HG03039 (cell line): ENCODE measurements at regions not wholly inside any gene's neighbourhood (a gene's known extent, or its start where the extent isn't known, plus 50 kb on each side); places are given as distances from the start of the nearest gene placed in this dataset.
"Not testable (repeated sequence)": the region's sequence is repeated elsewhere in the genome, so short reads cannot be mapped to it uniquely, and the experiment has no call there.

ENCODE experiments used
- ATAC-seq: cut with Tn5 transposase; IDR thresholded peaks from one replicate; pipeline ENCODE4 v1.9.1; 2021; ENCODE audit warnings: mild to moderate bottlenecking, moderate library complexity; ENCODE audit not compliant: unreplicated experiment

DNA sequence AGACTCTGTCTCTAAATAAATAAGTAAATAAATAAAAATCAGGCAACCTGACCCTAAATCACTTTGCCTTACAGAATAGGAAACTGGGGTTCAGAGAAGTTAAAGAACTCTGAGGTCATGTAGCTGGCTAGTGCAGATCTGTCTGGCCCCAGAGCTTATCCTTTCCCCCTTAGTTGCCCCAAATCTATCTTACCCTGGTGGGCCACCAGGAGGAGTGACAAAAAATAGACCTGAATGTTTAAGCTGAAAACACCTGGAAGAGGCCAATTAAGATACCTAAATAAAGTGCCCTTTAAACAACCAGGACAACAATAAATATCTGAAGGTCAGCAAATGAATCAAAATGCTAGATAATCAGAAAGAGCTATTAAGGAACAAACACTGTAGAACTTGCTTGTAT lies 59.7 kb downstream of the TEX35 start:
- ATAC-seq: no peak

DNA sequence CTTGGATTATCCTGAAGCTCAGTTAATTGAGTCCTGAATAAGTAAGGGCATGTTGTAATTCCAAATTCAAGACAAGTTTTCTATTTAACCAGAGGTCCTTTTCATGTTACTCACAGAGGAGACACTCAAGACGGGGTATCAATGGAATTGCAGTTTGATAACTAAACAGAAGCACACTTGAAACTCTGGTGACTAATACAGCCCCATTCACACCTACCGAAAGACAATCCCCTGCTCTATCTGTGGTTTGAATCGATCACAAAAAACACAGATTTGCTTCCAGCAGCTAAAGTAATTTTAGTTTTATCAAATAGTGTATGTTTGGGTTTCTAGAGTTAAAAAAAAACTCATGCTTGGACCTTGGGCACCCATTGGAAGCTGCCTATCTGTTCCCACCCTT lies 60.4 kb downstream of the TEX35 start:
- ATAC-seq: peak; percentile 65

DNA sequence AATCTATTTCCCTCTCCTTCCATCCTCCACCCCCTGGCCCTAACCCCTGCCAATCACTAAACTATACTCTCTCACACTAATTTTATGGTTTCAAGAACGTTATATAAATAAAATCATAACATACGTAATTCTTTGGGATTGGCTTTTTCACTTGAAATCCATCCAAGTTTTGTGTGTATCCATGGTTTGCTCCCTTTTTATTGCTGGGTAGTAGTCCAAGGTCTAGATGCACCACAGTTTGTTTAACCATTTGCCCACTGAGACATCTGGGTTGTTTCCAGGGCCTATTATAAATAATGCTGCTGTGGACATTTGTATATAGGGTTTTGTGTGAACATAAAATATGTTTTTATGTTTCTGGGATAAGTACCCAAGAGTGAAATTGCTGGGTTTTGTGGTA lies 61.4 kb downstream of the TEX35 start:
- ATAC-seq: no peak

DNA sequence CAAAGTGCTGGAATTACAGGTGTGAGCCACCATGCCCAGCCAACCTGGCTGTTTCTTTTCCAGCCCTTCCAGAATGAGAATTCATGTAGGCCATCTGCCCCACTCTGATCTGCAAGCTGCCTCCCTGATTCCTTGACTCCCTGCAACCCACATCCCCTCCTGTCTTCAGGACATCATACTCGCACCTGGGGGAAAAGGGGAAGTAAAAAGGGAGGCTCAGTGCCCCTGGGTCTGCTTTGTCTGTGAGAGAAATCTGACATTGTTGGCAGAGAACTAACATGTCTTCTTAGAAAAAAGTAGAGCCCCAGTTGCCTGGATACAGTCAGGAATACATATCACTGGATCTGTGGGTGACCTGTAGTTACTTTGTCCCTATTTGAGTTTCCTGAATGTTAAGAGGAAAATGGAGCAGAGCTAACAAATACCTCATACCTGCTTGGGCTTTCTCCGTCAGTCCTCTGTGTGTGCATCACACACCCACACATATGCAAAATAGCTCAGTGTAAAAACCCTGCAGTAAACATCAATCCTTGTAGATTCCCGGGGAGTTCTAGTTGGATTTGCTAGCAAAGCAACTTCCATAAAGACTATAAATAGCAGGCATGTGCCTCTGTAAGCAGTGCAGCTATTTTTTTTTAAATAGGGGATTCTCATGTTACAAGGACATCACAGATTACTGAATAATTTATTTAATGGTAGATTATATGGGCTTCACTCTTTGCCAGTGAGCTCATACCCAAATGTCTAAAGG lies 62.9 kb downstream of the TEX35 start:
- peak; percentile 39 for ATAC-seq

DNA sequence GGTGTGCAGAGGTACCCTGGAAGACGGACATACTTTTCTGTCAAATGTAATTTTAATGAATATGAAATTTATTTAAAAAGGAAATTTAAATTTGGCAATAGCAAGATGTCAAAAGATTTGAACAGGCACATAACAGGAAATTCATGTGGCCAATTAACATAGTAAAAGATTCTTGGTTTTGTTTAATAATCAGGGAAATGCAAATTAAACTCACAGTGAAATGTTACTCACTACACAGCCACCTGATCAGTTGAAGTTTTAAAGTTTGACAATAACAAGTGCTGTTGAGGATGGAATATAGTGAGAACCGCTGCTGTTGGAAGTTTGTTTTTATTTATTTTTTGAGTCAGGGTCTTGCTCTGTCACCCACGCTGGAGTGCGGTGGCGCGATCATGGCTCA lies 63.9 kb downstream of the TEX35 start:
- ATAC-seq: no peak

DNA sequence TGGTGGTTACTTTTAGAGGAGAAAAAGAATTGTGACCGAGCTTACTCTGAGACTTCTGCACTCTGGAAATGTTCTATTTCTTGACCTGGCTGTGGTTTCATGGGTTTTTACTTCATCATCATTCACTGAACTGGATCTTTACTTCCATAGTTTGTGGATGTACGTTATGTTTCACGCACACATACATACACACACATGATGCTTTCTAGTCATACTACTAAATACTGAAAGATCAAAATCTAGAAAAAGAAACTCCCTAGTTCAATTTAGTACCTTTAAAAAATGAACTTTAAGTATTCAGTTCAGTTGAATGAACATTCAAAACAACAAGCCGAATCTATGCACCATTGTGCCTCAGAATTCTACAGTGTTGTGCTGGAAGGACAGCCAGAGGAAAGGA lies 65.0 kb downstream of the TEX35 start:
- no peak for ATAC-seq

DNA sequence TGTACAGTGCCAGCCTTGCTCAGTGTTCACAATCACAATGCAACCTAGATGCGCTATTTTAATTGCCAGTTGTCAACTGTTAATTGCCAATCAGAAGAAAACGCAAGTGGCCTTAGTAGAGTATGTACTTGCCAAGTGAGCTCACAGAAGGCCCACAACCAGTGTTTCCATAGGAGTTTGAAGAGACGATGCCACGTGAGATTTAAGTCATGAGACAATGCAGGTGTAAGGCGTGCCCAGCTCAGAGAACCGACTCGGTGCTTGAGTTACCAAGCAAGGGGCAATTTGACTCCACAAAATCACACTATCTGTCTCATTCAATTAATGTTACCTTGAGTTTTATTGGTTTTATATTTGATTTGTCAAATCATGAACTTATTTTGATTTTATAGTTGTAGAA lies 65.6 kb downstream of the TEX35 start:
- no peak for ATAC-seq

DNA sequence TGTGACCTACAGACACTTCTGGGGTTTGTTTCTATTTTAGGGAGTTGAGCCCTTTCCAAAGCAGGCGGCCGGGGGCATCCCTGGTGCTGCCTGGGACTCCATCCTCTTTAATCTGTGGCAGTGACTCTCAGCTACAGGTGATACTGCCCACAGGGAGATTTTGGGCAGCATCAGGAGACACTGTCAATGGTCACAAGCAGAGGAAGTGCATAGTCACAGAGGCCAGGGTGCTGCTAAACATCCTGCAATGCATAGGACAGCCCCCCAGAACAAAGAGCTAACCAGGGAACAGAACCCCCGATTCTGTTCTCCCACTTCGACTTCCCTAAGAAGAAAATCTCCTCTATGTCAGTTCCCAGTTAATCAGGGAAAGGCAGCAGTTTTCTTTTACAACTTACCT lies 66.2 kb downstream of the TEX35 start:
- no peak for ATAC-seq

DNA sequence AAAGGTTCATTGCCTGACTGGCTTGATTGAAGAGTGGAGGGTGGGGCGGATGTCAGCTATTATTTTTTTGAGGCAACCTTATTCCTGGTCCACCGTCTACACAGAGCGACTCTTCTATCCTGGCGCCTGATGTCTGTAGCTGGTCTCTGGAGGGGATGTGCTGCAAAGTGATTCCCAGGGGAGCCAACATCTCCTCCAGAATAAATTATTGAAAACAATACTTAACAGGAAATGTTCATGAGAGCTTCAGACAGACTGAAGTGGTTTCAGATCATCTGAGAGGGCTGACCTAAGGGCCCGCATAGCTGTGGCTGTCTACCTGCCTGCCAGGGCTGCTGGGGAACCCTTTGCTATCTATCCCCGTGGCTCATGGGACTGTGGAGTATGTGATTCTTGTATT lies 66.7 kb downstream of the TEX35 start:
- peak; percentile 26 for ATAC-seq

DNA sequence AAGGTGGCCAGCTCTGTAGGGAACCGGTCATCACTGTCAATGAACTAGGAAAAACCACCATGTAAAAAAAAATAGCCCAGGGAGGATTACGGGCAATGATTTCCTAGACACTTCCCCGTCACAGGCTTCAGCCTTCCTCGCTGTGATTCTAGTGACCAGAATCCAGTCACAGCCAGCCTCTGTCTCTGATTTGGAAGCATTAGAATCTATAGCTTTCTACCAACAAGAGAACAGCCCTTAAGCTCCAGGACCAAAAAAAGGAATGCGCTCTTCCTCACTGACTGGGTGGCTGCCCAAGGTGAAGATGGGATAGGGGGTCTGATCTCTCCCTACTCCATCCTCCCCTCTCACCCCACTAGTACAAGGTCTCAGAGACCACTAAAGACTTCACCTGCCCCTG lies 67.2 kb downstream of the TEX35 start:
- no peak for ATAC-seq

DNA sequence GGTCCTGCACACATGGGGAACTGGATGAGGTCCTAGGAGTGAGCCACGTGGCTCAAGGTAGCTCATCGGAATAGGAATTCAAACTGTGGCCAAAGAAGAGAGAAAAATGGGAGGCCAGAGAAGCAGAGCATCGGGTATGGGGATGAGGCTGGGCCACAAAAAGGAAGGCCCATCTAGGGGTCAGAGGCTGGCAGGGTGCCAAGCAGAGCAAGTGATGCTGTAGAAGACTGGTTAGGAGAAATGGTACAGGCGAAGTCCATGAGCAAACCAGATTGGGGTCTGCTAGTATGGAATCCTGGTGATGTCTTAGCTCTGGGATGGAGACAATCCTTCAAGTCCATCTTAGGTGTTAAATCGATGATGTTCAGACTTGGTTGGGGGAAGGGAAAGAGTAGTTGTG lies 68.0 kb downstream of the TEX35 start:
- ATAC-seq: no peak

DNA sequence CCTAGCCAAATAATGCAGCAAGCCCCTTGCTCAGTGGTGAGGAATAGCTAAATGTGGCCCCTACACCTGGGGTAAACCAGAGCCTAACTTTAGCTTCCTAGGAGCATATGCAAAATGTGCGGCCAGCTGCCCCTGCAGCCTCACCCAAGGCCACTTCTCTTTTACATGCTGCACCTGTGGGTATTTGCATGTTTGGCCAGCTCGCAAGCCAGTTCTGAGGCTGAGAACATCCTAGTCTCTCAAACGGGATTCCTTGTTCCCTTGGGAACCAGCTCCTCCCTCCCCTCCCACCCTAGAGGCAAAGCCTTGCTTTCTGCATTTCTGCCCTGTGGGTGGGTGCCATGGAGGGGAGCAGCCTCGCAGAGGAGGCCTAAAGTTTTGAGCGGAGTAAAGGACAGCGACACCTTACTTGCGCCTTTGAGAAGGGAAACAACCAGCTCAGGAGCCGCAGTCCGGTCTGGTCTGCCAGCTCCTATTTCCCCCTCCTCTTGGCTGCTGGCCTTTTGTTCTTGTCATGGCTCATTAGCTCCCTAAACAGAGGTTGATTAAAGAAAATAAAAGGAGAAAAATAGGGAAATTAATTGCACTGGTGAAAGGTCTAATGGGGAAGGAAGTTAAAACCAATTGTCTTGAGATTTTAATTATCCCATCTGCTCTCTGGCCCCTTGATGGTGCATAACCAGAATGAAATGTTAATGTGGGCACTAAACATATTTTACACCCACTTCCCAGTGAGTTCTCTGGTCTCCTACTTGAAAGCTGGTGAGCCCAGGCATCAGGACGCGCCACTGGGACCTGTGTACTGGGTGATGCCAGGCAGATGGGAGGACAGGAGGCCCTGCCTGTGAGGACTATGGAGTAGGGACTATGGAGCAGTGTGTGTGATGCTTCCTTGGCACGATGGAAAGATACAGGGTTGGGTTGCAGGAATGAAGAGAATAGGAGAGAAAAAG lies 68.7 kb downstream of the TEX35 start:
- ATAC-seq: peak; percentile 74

DNA sequence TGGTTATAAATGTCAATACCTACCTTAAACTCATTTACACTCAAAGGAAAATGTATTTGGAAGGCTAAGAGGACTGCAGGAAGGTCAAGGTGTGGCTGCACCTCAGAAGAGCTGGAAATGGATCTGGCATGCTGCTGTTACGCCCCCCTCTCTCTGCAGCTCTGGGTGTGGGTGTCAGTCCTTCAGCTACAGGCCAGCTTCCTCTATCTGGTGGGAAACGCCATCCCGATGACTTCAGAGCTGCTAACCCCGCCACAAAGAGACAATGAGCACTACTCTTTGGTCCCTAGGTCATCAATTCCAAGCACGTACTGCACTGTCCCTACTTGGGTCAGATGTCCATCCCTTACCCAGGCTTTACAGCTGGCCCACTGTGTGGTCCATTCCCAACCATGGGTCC lies 74.2 kb downstream of the TEX35 start:
- ATAC-seq: no peak

DNA sequence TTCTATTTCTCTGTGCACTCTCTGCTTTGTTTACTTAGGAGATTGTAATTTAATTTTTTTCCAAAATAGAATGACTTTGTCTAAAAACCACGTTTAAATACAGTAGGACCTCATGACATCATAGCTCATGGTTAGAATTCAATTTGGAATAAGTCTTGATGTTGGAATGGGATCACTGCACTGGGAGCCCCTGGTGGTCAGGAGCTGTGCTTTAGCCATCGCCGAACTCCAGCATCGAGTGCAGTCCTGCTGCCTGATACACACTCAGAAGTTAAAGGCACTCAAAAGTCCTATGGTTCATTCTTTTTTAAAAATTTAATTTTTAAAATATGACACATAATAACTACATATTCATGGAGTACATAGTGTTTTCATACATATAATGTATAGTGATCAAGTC lies 75.1 kb downstream of the TEX35 start:
- no peak for ATAC-seq

DNA sequence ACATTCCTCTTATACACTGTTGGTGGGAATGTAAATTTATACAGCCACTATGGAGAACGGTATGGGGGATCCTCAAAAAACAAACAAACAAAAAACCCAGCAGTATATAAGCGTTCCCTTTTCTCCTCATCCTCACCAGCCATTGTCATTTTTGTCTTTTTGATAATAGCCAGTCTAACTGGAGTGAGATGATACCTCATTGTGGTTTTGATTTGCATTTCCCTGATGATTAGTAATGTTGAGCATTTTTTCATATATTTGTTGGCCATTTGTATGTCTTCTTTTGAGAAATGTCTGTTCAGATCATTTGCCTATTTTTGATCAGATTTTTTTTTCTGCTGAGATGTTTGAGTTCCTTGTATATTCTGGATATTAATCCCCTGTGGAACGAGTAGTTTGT lies 76.1 kb downstream of the TEX35 start:
- not testable (repeated sequence) for ATAC-seq

DNA sequence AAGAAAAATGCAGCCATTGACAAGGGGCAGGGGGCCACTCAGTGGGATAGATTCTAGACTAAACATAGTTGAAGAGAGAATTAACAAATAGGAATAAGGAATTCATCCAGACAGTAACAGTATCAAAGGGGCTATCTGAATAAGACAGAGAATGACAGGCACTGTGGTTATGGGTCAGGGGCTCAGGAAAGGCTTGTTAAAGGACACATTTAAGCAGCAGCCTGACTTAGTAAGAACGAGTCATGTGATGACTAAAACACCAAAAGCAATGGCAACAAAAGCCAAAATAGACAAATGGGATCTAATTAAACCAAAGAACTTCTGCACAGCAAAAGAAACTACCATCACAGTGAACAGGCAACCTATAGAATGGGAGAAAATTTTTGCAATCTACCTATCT lies 78.9 kb downstream of the TEX35 start:
- not testable (repeated sequence) for ATAC-seq

DNA sequence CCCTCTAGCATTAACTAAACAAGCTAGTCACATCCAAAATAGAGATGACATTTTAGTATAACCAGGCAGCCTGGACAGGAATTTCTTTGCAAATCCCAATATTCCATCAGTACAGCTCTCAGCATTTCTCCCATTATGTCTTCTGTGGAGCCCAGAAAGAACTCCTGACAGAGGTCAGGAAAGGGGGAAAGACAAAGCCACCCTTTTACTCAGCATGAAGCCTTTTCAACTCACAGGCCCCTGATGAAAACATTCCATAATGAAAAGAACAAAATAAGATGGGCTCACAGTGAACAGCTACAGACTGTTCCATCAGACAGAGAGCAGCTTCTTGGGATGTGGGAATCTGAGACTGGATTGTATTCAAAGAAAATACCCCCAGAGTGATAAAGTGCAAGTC lies 80.6 kb downstream of the TEX35 start:
- ATAC-seq: no peak

DNA sequence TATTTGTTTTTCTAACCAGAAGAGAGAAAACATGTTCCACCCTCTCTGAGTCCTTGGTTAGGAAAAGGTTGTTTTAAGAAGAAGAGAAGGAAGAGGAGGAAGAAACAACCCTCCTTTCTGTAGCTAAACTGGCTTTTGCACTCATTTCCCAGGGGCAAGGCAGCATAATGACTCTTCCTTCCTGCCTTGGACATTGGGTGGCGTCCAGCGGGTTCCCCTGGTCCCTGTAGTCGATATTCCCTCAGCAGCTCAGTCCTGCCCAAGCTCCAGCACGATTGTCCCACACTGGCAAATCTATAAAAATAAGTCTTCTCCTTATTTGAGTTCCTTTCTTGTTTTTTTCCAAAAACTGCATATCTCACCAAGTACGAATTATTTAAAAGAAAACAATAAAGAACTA lies 81.2 kb downstream of the TEX35 start:
- no peak for ATAC-seq

DNA sequence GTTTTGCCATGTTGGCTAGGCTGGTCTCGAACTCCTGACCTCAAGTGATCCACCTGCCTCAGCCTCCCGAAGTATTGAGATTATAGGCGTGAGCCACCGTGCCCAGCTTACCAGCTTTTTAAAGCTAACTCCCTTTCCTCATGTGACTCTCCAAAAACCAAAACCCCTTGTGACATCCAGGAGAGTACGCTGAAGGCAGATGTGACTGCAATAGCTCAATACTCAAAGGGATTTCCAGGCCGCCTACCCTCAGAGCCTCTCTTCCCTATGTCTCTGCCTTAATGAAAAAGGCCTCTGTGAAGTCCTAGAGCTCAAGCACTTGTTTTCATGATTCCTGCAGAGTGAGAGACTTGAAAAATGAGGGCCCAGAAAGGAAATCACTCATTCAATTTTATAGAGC lies 82.6 kb downstream of the TEX35 start:
- ATAC-seq: no peak

DNA sequence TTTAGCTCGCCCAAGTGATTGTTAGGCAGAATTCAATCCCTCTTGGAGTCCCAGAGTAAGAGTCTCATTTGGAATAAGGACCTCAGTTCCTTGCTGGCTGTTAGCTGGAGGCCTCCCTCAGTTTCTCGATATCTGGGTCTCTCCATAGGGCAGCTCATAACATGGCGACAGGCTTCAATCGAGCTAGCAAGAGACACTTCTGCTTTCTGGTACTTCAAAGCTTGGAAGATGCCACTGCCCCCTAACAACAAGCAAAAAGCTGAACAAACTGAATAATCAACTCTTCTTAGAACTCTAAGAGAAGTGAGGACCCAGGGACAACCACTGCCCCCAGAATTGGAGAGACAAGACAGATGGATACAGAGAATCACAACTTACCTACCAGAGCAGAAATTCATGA lies 86.2 kb downstream of the TEX35 start:
- no peak for ATAC-seq

DNA sequence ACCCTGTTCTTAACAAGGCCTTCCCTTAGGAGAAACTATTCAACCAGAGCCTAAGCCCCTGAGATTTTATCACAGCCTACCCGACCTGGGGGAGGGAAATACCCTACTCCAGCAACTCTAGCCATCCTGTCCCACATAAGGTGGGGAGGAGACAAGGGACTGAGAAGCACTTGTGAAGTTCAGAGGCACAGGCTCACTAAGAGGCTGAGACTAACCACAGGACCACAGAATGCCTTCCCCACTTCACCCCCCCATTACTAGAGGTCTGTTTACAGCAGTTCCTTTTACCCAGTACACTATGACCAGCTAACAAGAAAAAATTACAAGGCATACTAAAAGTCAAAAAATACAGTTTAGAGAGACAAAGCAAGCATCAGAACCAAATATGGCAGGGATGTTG lies 86.8 kb downstream of the TEX35 start:
- peak; percentile 63 for ATAC-seq

DNA sequence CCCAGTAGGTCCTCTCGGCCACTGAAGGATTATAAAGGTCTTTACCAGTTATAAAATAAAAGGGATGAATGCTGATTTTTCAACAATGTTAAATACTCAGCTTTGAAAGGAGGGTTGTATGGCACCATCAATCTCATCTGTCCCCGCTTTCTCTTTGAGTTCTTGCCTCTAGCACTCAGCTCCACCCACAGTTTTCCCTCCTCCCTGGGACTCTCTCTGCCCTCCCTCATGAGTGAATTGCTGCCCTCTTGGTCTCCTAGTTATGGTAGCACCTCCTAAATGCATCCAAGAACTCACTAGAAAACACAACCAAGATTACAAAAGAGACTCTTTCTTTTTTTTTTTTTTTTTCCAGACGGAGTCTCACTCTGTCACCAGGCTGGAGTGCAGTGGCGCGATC lies 91.0 kb downstream of the TEX35 start:
- no peak for ATAC-seq
